Body of pancreas (tissue), 4 donors: ENCODE measurements at regions not wholly inside any gene's neighbourhood (a gene's known extent, or its start where the extent isn't known, plus 50 kb on each side); places are given as distances from the start of the nearest gene placed in this dataset.

Experiments
- CTCF ChIP-seq, 7 experiments: fragments of 450-650 bp in 4 of 7; fragments of 200-600 bp in 3 of 7; sonication (generic) in 3 of 7; IDR thresholded peaks; one replicate each; pipeline ENCODE4 v1.5.1; 2016 to 2019; ENCODE audit warnings: antibody characterized with exemption in 7 of 7
- POLR2A ChIP-seq, 3 donors: fragments of 450-650 bp; IDR thresholded peaks; one replicate each; pipeline ENCODE4 v1.6.1; 2016; ENCODE audit warnings: antibody characterized with exemption in 3 of 3, mild to moderate bottlenecking in 2 of 3

DNA sequence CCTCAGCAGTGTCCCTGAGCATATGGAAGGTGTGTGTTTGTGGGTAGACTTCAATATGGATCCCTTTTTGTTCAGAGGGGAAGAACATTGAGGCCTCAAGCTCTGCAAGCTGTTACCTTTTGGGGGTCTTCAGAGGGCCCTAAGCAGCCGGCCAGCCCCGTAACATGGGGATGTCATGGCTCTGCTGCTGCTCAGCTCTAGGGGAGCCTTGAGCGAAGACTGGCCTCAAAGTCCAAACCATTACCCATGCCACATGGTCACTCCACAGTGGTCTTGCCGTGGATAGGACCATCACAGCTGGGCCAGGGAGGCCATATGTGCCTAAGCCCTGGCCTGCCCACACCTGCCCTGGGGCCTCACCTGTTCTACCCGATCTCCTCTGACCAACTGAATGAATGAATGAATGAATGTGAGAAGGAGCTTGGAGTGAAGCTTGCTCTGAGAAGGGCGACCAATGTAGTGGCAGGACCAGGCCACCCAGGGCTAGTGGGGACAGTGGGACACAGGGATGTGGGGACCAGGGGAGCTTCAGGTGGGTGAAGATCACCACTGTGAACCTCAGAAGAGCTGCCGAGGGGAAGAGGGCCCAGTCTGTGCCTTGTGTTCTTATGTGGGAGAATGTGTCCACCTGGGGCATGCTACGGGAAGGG, 754.6 kb downstream of the BRD1 start:
- TF ChIP-seq CTCF (IDR thresholded peaks at IDR 0.05) (no peak), POLR2A (IDR thresholded peaks at IDR 0.05) (no peak)
